GM21447 (cell line): ENCODE measurements at regions not wholly inside any gene's neighbourhood (a gene's known extent, or its start where the extent isn't known, plus 50 kb on each side); places are given as distances from the start of the nearest gene placed in this dataset.
"Not testable (repeated sequence)": the region's sequence is repeated elsewhere in the genome, so short reads cannot be mapped to it uniquely, and the experiment has no call there.

Experiments
- ATAC-seq: cut with Tn5 transposase; IDR thresholded peaks from one replicate; pipeline ENCODE4 v1.9.1; 2021; ENCODE audit not compliant: unreplicated experiment

DNA sequence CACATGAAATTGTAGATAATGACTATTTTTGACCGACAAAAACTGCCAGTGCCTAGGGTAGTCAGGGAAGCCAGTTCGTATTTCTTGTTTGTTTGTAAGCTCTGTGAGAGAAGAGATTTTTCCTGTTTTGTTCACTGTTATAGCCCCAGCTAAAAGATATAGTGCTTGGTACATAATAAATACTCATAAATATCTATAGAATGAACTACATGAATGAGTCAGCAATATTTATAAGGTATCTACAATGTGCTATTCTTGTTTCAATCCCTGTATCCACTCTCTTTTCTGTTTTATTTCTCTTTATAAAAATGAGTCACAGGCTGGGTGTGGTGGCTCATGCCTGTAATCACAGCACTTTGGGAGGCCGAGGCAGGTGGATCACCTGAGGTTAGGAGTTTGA is 275.6 kb upstream of the FANCL start:
- ATAC-seq = no peak

DNA sequence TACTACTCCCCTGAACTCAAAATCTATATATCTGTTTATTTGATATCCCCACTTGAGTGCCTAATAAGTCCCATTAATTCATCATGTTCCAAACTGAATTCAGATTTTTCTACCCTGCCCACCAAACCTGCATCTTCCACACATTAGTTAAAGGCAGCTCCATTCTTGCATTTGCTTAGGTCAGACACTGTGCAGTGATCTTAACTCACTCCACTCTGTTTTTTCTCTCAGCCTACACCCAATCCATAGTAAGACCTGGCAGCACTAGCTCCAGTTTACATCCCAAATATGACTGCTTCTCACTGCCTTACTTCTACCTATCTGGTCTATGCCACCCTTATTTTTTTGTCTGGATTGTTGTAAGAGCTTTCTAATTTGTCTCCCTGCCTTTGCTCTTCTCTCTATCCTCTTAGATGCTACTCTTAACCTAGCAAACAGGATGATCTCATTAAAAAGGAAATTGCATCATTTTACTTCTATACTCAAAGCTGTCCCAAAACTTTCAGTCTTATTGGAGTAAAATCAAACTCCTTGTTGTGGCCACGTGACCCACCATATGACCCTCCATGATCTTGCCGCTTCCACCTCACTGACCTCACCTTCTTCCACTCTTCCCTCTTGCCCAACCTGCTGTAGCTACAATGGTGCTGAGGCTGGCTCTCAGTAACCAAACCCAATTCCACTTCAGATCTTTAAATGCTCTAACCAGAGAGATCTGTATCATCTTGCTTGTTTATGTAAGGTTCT is 274.9 kb upstream of the FANCL start:
- ATAC-seq = no peak

GRCh38 chr2:58514252-58514651 is 273.1 kb upstream of the FANCL start:
- ATAC-seq = peak; percentile 68

- no peak for ATAC-seq
These were observed 271.8 kb upstream of the FANCL start for GRCh38 chr2:58512878-58513277.

GRCh38 chr2:58508006-58508405 is 266.9 kb upstream of the FANCL start:
- no peak for ATAC-seq

- ATAC-seq = no peak
These were observed 262.8 kb upstream of the FANCL start for GRCh38 chr2:58503918-58504317.

DNA sequence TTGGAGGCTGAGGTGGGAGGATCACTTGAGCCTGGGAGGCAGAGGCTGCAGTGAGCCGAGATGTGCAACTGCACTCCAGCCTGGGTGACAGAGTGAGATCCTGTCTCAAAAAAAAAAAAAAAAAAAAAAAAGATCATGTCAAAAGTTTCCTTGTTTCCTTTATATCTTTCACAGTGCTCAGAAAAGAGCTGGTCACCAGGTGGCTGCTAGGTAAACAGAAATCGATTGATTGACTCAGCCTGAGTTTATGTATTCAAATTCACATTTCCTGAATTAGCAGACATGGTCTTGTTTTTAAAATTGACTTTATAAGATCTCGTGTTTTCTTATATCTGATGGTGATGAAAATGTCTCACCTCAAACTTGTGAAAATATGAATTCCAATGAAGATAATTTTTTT is 261.8 kb upstream of the FANCL start:
- ATAC-seq = no peak

- no peak for ATAC-seq
These were observed 260.4 kb upstream of the FANCL start for GRCh38 chr2:58501371-58502160.

- no peak for ATAC-seq
These were observed 256.0 kb upstream of the FANCL start for GRCh38 chr2:58497168-58497567.

DNA sequence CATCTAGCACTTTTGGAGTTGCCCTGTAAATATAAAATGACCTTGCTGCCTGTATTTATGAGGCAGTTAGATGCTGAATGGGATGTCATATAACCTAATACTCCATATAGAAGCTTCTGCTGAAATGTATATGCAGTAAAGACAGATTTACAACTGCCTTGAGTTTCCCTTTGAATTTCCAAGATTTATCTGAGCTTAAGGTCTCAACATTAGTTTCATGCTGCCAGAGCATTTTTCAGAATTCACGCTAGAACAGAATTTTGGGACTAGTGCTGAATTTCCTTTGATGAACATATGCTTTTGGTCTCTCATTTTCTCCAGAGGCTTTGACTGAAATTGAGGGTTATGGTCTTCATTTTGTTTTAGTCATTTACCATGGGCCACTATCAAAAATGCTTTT is 254.7 kb upstream of the FANCL start:
- ATAC-seq = no peak

DNA sequence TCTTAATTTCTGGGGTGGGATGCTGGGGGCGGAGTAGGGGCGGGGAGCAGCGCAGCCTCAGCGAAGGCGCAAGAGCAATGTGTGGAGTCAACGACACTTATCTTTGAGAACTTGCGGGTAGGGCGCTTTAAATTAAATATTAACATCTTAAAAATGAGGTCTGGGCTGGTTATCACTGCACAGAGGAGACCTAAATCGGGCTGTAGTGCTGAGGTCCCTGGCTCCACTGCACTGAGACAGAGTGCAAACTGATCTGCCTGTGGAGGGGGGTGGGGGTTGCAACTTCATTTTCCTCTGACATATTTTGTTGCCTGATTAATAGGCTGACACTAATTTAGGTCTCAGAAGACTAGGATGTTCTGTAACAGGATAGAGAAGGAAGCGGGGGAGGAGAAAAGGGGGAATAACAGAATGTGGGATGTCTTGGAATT is 253.0 kb upstream of the FANCL start:
- ATAC-seq = no peak

GRCh38 chr2:58484629-58485028 is 243.5 kb upstream of the FANCL start:
- no peak for ATAC-seq

DNA sequence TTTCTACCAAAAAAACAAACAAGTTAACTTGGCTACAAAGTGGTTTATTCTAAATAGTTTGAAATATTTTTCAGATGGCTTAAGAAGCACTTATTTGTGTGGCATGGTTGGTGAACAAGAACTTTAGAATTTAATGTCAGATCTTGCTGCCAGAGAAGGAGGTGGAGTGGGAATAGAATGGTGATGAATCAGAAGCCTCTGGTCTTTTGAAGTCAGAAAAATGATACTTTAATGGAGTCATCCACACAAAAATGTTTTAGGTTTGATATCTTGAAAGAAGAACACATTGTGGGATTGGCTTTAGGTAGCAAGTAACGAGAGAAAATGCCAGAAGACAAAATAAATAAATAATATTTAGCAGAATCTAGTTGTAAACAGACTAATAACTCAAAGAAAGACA is 243.1 kb upstream of the FANCL start:
- no peak for ATAC-seq

DNA sequence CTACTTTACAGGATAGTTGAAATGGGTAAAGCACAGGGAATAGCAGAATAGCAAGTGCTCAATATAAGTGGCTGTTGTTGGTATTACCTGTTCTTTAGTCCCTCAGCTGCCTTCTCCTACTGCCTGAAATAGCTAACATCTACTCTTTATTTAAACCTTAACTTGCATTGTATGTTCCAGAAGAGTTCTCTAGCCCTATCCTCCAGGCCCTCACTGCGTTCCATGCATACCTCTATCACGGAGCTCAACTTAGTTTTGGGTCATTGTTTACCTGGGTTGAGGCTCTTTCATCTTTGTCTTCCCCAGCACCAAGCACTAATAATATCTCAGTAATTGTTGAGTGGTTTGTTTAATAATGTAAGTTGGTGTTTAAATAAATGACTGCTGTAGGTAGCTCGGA is 242.2 kb upstream of the FANCL start:
- ATAC-seq = no peak

- ATAC-seq = no peak
These were observed 240.5 kb upstream of the FANCL start for GRCh38 chr2:58481670-58482069.

GRCh38 chr2:58480141-58480540 is 239.0 kb upstream of the FANCL start:
- ATAC-seq = no peak

DNA sequence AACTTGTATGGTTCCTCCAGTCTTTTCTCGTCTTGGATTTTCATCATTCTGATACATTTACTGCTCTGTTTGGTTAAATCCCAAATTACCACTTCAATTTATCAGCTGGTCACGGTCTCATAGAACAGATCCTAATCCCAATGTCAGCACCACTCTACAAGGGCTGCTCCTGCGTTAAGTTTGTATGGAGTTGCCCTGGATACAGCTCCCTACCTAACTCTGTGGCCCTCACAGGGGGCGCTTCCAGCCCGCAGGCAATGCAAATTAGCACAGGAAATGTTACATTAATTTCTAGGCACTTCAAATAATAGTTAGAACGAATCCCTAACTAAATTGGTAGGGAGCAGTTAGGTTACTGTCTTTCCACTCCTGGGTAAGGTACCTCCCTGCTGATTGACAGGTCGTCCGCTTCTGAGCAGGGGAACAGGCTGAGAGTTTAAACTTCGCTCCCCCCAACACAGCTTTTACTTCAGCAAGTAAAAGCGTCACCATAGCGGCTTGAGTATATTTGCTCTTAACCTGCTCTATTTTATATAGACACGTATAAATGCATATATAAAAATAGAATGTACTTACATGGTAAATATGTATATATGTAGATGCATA is 238.5 kb upstream of the FANCL start:
- ATAC-seq = no peak

GRCh38 chr2:58476556-58476955 is 235.4 kb upstream of the FANCL start:
- ATAC-seq = no peak

- no peak for ATAC-seq
These were observed 234.6 kb upstream of the FANCL start for GRCh38 chr2:58475756-58476155.

DNA sequence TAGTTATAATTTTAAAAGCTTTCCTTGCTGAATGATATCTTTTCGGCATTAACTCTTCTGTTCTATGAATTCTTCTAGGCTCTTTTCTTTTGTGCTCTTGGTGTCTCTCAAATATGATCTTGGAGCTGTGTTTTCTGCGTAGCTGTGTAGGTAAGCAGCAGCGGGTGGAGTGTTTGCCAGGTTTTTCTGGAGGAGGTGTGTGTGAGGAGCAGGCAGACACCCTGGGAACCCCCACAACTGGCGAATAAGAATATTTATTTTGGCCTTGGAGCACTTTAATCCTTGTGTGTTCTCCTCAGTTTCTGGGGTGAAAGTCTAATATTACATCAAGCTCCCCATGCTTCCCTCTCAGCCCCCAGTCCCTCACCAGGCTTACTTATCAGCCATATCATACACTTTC is 232.0 kb upstream of the FANCL start:
- ATAC-seq = no peak

GRCh38 chr2:58466804-58467203 is 225.7 kb upstream of the FANCL start:
- no peak for ATAC-seq

- not testable (repeated sequence) for ATAC-seq
These were observed 224.9 kb upstream of the FANCL start for GRCh38 chr2:58466021-58466420.
